MM.1S (cell line): ENCODE measurements at regions not wholly inside any gene's neighbourhood (a gene's known extent, or its start where the extent isn't known, plus 50 kb on each side); places are given as distances from the start of the nearest gene placed in this dataset.

Source experiments
- DNase-seq: peaks from one replicate; pipeline ENCODE4 v3.0.0-alpha.2; 2015
- H2AFZ ChIP-seq: fragments of 300-600 bp; sonication (generic); 2 replicates; pipeline ENCODE4 v1.6.0; 2016; ENCODE audit warnings: antibody characterized with exemption, low read length
- H3F3A ChIP-seq: fragments of 300-600 bp; sonication (generic); 2 replicates; pipeline ENCODE4 v1.6.1; 2016; ENCODE audit warnings: mild to moderate bottlenecking, antibody characterized with exemption, low read length, moderate library complexity, mixed read lengths; ENCODE audit not compliant: insufficient read depth
- H3K27ac ChIP-seq: fragments of 300-600 bp; sonication (generic); 2 replicates; pipeline ENCODE4 v1.5.1; 2016; ENCODE audit warnings: mild to moderate bottlenecking, low read length
- H3K27me3 ChIP-seq: fragments of 300-600 bp; sonication (generic); replicated peaks from 2 replicates; pipeline ENCODE4 v1.6.0; 2016; ENCODE audit warnings: low read length; ENCODE audit not compliant: insufficient read depth
- H3K36me3 ChIP-seq: fragments of 300-600 bp; sonication (generic); replicated peaks from 2 replicates; pipeline ENCODE4 v1.6.1; 2016; ENCODE audit warnings: mild to moderate bottlenecking, low read length, mixed read lengths; ENCODE audit not compliant: insufficient read depth
- H3K4me1 ChIP-seq: fragments of 300-600 bp; sonication (generic); 2 replicates; pipeline ENCODE4 v1.6.1; 2016; ENCODE audit warnings: low read length, mixed read lengths
- H3K4me2 ChIP-seq: fragments of 300-600 bp; sonication (generic); 2 replicates; pipeline ENCODE4 v1.6.0; 2016; ENCODE audit warnings: low read depth, low read length
- H3K4me3 ChIP-seq: fragments of 300-600 bp; sonication (generic); 2 replicates; pipeline ENCODE4 v1.5.1; 2016; ENCODE audit warnings: low read length, mixed read lengths
- H3K79me2 ChIP-seq: fragments of 300-600 bp; sonication (generic); 2 replicates; pipeline ENCODE4 v1.6.1; 2016; ENCODE audit warnings: mixed run types, low read length, mixed read lengths
- H3K9ac ChIP-seq: fragments of 300-600 bp; sonication (generic); 2 replicates; pipeline ENCODE4 v1.6.1; 2016; ENCODE audit warnings: low read length, mixed read lengths
- H3K9me2 ChIP-seq: fragments of 300-600 bp; sonication (generic); replicated peaks from 2 replicates; pipeline ENCODE4 v1.6.1; 2016; ENCODE audit warnings: mild to moderate bottlenecking, low read length, mixed read lengths; ENCODE audit not compliant: insufficient read depth
- H3K9me3 ChIP-seq: fragments of 300-600 bp; sonication (generic); replicated peaks from 2 replicates; pipeline ENCODE4 v1.6.1; 2016; ENCODE audit warnings: mild to moderate bottlenecking, low read length, mixed read lengths; ENCODE audit not compliant: insufficient read depth
- H4K20me1 ChIP-seq: fragments of 300-600 bp; sonication (generic); 2 replicates; pipeline ENCODE4 v1.6.1; 2016; ENCODE audit warnings: mild to moderate bottlenecking, low read length, moderate library complexity, mixed read lengths; ENCODE audit not compliant: insufficient read depth
- EZH2 ChIP-seq: fragments of 300-600 bp; sonication (generic); optimal IDR thresholded peaks from 2 replicates; pipeline ENCODE3; 2017; ENCODE audit warnings: low read depth, mild to moderate bottlenecking, antibody characterized with exemption, low read length, mixed read lengths
- EZH2phosphoT487 ChIP-seq: fragments of 300-600 bp; sonication (generic); IDR thresholded peaks from 2 replicates; pipeline ENCODE4 v1.6.1; 2018; ENCODE audit warnings: antibody characterized with exemption, low read length
- TF ChIP-seq, protein P1 (sequence below): fragments of 300-600 bp; sonication (generic); IDR thresholded peaks from 2 replicates; pipeline ENCODE4 v1.5.1; 2016; ENCODE audit warnings: antibody characterized with exemption, low read length, mixed read lengths

DNA sequence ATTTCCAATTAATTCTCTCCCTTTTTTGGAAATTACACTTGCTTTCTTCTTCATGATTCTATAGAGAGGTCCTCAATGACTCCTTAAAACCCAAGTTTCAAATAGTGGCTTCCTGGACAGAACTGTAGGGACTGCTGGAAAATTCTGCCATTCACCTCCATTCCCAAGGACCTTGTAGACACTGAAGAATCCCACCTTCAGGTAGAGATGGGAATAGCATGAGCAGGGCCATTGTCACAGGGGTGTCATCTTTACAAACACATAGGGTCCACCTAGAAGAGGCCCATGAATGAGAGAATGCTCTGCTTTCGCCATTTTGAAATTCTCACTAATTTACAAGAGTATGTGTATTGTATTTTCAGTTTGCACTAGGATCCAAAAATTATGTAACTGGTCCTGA is 701.7 kb upstream of the CELF2 start:
- Histone ChIP-seq H3K4me3 (no peak overlapping the region), H3K9me3 (no peaks in the 10 kb centered on the region), H3K9ac (no peak overlapping the region), H3K27me3 (no peaks in the 10 kb centered on the region), H3K27ac (no peak overlapping the region), H3K4me1 (no peaks in the 10 kb centered on the region), H3K4me2 (no peak overlapping the region), H3K79me2 (no peaks in the 10 kb centered on the region), H4K20me1 (no peaks in the 10 kb centered on the region), H3F3A (no peaks in the 10 kb centered on the region), H2AFZ (no peak overlapping the region), H3K9me2 (no peaks in the 10 kb centered on the region), H3K36me3 (no peaks in the 10 kb centered on the region)
- no peak for DNase-seq
- TF ChIP-seq EZH2phosphoT487 (no peak), EZH2 (no peak)
- TF ChIP-seq, protein P1, sequence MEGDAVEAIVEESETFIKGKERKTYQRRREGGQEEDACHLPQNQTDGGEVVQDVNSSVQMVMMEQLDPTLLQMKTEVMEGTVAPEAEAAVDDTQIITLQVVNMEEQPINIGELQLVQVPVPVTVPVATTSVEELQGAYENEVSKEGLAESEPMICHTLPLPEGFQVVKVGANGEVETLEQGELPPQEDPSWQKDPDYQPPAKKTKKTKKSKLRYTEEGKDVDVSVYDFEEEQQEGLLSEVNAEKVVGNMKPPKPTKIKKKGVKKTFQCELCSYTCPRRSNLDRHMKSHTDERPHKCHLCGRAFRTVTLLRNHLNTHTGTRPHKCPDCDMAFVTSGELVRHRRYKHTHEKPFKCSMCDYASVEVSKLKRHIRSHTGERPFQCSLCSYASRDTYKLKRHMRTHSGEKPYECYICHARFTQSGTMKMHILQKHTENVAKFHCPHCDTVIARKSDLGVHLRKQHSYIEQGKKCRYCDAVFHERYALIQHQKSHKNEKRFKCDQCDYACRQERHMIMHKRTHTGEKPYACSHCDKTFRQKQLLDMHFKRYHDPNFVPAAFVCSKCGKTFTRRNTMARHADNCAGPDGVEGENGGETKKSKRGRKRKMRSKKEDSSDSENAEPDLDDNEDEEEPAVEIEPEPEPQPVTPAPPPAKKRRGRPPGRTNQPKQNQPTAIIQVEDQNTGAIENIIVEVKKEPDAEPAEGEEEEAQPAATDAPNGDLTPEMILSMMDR: no peak

DNA sequence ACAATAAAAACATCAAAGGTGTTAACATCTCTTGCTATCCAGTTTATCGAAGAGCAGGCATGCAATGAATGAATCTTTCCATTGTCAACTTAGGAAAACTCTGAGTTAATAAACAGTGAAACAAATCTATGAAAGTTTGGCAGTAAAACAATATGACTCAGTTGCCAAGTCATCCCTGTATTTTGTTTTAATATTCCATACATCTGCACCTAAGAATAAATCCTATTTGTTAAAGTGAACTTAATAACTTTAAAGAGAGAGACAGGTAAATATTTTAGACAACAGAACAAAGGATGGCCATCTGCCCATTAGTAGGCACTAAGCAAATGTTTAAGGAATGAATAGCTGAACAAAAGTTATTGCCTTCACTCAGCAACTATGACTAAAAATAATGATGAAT is 700.5 kb upstream of the CELF2 start:
- no peak overlapping the region for H3K4me3 ChIP-seq
- H3K27me3 ChIP-seq: no peaks in the 10 kb centered on the region
- H3K79me2 ChIP-seq: no peaks in the 10 kb centered on the region
- H3K9me2 ChIP-seq: no peaks in the 10 kb centered on the region
- H3K4me1 ChIP-seq: no peaks in the 10 kb centered on the region
- no peak for DNase-seq
- H3K27ac ChIP-seq: no peak overlapping the region
- H3K9me3 ChIP-seq: no peaks in the 10 kb centered on the region
- H2AFZ ChIP-seq: no peak overlapping the region
- H3K36me3 ChIP-seq: no peaks in the 10 kb centered on the region
- H4K20me1 ChIP-seq: no peaks in the 10 kb centered on the region
- H3K4me2 ChIP-seq: no peak overlapping the region
- no peak for TF ChIP-seq EZH2phosphoT487
- TF ChIP-seq EZH2: no peak
- TF ChIP-seq, protein P1: no peak
- no peak overlapping the region for H3K9ac ChIP-seq
- no peaks in the 10 kb centered on the region for H3F3A ChIP-seq

DNA sequence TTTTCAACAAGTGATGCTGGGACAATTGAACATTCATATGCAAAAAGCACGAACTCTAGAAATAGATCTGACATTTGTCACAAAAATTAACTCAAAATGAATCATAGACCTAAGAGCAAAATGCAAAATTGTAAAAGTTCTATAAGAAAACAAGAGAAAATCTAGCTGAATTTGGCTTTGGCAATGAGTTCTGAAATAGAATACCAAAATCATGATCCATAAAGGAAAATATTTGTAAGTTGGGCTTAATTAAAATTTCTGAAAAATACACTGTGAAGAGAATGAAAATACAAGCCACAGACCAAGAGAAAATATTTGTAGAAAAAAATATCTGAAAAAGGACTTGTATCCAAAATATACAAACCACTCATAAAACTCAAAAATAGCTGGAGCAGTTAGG is 698.8 kb upstream of the CELF2 start:
- Histone ChIP-seq H3K4me2 (no peak overlapping the region), H3K9me2 (no peaks in the 10 kb centered on the region), H2AFZ (no peak overlapping the region), H3K36me3 (no peaks in the 10 kb centered on the region), H3K4me3 (no peak overlapping the region), H3F3A (no peaks in the 10 kb centered on the region), H3K9me3 (no peaks in the 10 kb centered on the region), H3K4me1 (no peaks in the 10 kb centered on the region), H3K27ac (no peak overlapping the region), H4K20me1 (no peaks in the 10 kb centered on the region), H3K79me2 (no peaks in the 10 kb centered on the region), H3K9ac (no peak overlapping the region), H3K27me3 (no peaks in the 10 kb centered on the region)
- TF ChIP-seq EZH2 (no peak), EZH2phosphoT487 (no peak)
- TF ChIP-seq, protein P1: no peak
- DNase-seq: no peak
